ENCODE measurements at regions not wholly inside any gene's neighbourhood (a gene's known extent, or its start where the extent isn't known, plus 50 kb on each side); places are given as distances from the start of the nearest gene placed in this dataset.

DNA sequence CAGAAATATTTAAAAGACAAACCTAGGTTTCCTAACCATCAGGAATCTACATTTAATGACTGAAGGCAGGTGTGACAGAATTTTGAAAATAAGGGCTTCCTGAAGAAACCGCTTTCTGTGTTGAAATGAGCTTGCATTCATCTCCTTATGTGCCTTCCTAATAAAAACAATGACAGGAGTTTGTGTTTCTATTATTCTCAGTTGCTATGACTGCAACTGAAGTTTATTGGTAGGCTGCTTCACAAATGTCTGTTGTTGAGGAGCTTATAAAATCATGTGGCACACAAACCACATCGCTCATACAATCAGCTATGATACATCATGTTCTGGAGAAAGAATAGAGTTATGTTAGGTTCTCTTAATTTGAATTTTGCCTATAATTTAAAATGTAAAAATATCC, 362.7 kb upstream of the SLC8A1 start:
- peak in 1 of 3 experiments; percentile 23 for DNase-seq

- no peak for DNase-seq
Measured at GRCh38 chr2:40820319-40820718, 368.4 kb upstream of the SLC8A1 start.

DNA sequence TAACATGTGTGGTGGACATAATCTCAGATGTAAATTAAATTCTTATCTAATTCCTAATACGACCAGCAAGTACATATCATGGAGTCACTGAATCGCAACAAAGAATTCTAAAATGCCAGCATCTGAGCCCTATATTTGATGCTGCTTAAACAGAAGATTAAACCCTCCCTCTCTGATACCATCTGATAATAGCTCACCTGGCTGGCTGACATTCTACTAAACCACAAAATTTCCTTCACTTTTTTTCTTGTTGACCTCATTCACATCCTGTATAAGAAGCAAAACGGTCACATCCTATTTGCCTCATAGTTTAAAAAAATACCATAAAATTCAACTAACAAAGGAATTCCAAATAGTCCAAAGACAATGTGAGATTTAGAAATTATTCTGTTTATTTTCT, 371.6 kb upstream of the SLC8A1 start:
- no peak for DNase-seq

GRCh38 chr2:40824278-40824677, 372.4 kb upstream of the SLC8A1 start:
- no peak for DNase-seq

DNA sequence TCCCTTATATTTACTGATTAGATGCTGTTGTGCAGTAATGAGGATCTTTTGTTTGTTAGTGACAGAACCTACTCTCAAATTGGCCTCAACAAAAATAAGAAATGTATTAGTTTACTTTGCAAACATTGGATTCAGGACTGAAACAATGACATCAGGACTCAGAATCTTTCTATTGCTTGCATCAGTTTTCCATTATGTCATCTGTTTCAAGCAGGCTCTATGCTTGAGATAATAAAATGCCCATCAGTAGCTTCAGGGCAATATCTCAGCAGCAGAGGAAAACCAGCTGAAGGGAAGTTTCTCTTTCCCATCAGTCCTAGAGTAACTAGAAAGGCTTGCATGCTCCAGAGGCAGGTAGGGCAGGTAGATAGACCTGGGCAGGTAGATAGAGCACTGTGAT, 375.5 kb upstream of the SLC8A1 start:
- peak in 1 of 3 experiments; percentile 32 for DNase-seq

GRCh38 chr2:40831321-40831873, 379.5 kb upstream of the SLC8A1 start:
- no peak for DNase-seq

DNA sequence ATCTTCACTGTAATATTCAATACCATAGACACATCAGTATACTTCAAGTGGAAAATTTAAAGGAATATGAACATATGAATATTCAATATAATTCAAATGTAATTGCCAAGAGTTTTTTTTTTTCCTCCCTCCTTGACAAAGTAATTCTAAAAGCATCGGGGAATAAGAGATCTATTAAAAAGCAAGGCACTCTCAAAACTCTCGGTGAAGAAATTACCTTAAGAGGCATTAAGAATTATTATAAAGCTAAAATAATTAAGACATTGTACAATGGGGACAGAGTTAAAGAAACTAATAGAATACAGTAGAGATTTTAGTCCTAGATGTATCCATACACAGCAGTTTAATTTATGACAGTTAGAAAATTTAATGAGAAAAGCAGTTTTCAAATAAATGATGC, 390.0 kb upstream of the SLC8A1 start:
- DNase-seq, result no peak

- DNase-seq, result peak in 2 of 3 experiments; percentile 13 to 18
Measured at GRCh38 chr2:40844353-40845277, 392.7 kb upstream of the SLC8A1 start.

GRCh38 chr2:40851661-40852060, 399.8 kb upstream of the SLC8A1 start:
- DNase-seq, result no peak

DNA sequence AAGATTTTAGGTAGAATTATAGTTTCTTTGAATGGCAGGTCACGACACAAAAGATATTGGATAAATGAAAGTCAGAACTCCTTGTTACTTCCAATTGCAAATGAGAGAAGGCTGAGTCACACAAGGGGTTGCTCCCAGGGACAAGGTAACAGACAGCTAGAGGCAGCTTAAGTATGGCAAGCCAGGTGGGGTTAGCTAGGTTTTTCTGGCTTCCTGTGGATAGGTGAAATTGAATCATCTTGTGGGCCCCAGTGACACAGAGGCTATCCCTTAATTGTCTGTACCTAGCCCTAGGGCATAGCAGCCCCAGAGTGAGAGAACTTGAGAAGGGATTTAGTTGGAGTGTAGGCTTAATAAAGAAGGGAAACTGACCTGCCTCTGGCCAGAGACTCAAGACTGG, 407.7 kb upstream of the SLC8A1 start:
- peak in 1 of 3 experiments; percentile 26 for DNase-seq

DNA sequence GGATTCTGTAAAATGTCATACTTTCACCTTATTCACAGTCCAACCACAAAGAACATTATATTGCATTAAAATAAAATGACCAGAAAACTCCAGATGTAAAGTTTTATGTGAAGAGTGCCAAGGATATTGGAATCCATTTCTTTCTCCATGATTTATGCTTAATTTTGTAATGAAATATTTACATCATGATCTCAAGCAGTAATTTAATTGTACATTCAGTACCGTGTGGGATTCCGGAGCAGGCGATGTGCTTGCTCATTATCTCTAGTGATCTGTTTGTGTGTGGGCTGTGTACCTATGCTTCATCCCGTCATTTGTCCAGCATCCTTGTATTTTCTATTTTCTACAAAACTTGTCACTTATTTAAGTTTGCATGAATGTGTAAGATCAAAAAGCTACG, 415.9 kb upstream of the SLC8A1 start:
- no peak for DNase-seq

- DNase-seq, result no peak
Measured at GRCh38 chr2:40872580-40872979, 420.7 kb upstream of the SLC8A1 start.

- DNase-seq, result no peak
Measured at GRCh38 chr2:40874380-40874779, 422.5 kb upstream of the SLC8A1 start.

DNA sequence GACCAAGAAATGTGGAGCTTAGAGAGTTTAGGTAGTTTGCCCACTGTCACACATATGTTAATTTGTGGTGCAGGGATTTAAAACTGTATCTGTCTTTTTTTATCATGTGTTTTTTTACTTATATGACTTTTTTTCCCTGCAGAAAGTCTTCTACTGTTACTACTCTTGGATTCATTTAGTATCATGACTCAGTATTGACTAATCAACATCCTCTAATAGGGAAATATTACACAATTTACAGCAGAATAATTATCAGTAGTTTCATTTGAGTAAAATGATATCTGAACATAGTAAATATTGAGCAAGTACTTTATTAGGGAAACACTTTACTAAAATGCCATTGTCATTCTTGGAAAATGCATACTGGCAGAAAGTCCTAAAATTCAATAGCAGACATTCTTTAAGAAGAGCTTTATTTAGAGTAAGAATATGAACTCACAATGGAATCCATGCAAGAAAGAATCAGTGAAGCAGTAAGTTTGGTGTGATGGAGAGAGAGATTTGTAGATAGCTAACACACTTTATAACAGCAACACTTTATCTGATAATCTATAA, 425.9 kb upstream of the SLC8A1 start:
- DNase-seq, result no peak

DNA sequence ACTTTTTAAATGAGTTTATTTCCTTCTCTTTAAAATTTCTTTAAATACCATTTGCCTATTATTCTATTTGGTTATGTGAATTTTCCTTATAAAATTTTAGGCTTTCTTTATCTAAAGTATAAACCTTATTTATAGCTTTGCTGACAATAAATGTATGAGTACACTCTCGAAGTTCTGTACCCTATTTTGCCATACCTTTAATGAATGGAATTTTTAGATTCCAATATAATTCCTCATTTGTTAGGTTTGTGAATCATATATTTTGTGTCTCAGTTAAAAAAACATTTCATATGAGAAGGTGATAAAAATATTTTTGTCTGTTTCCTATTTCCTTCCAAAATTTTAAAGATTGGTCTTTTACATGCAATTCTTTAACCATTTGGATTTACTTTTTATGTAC, 427.4 kb upstream of the SLC8A1 start:
- DNase-seq, result no peak

- no peak for DNase-seq
Measured at GRCh38 chr2:40886100-40886499, 434.2 kb upstream of the SLC8A1 start.

DNA sequence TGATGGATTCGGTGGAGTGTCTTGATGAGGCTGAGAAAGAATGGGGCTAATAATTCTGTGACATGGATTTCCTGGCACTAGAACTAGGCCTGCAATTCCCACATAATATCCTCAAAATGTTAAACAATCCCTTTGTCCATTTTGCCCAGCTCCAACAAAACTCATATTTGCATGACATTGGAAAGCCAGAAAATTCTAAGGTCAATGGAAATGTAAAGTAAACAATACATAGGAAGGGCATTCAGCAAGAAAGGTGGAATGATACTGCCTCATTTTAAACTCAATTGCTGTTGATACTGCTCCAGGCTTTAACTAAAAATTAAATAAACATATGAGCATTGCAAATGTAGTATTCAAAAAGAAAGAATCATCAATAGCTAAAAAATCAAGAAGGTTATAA, 434.8 kb upstream of the SLC8A1 start:
- DNase-seq, result no peak

DNA sequence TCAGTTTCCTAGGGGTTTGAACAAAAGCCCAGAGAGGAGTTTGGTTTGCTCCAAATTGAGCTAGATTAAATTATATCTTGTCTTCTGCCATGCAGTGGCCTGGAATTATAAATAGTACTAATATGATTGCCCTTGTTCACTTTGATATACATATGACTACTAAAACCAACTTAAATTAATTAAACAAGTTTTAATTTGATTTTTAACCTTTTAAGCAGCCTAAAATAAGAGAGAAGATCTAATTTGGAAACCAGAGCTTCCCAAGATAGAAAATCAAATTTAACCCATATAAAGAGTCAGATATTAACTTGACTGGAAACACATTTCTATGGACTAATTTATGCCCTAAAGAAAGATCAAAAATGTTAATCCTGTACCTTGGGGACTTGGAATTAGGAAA, 444.5 kb upstream of the SLC8A1 start:
- no peak for DNase-seq

GRCh38 chr2:40914666-40915065, 462.8 kb upstream of the SLC8A1 start:
- DNase-seq, result no peak

DNA sequence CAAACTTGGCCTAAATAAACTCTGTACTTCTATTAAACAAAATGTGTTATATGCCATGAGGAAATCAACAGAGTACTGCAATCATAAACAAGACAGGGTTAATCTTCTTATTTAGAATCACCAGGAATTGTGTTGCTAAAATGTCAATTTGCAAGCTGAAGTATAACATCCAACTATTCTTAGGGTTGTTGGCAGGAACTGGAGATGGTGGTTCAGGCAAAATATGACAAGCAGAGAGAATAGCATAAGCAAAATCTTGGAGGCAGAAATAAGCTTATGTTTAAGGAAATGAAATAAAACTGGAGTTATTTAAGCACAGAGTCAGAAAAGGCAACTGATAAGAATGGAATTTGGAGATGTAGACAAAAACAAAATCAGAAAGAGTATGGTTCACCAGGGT, 463.8 kb upstream of the SLC8A1 start:
- DNase-seq, result no peak

DNA sequence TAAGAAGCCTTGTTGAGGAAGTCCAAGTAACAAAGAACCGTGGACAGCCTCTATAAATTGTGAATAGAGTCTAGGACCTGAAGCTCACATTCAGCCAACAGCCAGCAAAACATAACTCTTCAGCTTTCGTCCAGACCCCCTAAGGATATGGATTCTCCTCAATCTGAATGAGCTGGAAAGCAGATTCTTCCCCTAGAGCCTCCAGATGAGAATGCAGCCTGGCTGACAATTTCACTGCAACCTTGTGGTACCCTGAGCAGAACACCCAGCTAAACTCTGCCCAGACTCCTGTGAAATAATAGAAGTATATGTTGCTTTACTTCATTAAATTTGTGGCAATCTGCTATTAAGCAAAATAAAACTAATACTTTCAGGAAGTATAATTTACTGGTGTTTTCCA, 483.5 kb upstream of the SLC8A1 start:
- no peak for DNase-seq

DNA sequence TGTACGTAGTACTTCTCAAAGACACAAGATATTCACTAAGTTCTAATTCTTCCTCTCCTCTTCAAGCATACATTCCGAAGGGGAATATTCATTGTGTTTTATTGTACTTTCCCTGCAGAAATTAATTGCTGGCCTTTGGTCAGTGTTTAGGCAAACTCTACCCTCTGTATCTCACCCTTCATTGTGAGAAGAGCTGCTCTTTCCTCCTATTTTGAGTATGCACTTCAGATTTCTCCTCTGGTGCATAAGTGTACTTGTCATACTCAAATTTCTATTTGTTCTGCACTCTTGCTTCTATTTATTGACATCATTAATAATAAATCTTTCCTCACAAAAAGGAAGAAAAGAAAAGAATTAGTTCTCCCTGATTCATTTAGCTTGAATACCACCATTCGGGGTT, 485.4 kb upstream of the SLC8A1 start:
- peak in 2 of 3 experiments; percentile 35 to 67 for DNase-seq

DNA sequence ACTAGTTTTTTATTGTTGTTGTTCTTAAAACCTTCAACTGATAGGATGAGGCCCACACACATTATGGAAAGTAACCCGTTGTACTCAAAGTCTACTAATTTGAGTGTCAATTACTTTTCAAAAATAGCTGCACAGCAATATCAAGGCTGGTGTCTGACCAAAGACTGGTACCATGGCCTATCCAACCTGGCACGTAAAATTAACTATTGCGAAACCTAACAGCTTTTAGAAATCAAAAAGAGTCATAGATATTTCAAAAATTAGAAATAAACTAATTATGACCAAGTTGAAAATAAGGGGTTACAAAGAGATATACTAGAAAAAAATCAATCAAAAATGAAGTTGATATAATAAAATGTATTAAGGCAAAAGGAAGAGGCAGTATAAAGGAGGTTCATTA, 501.5 kb upstream of the SLC8A1 start:
- DNase-seq, result no peak

DNA sequence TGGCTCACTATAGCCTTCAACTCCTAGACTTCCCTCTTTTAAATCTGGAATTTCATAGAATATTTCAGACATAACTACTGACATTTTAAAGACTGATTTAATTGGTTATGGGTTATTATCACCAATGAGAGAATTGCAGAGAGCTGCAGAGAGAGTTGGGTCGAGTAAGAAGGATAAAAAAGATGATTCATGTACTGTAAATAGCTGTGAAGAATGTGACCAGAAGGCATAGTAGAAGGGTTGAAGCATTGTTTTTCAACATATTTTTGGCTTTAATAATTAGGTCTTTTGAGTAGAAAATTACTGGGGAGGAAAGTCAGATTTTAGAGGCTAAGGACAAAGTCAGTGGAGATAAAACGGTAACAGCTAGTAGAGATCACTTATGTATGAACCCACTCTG, 503.2 kb upstream of the SLC8A1 start:
- DNase-seq, result no peak

All from NCI-H1417 (cell line).